Hepatocyte (in vitro differentiated cells): ENCODE measurements at regions not wholly inside any gene's neighbourhood (a gene's known extent, or its start where the extent isn't known, plus 50 kb on each side); places are given as distances from the start of the nearest gene placed in this dataset.

ENCODE experiments used
- EZH2 ChIP-seq: fragments of 200-600 bp; sonication (generic); IDR thresholded peaks from 2 replicates; pipeline ENCODE4 v1.6.1; 2016; ENCODE audit warnings: antibody characterized with exemption, mild to moderate bottlenecking, borderline replicate concordance
- EZH2phosphoT487 ChIP-seq: fragments of 200-600 bp; sonication (generic); IDR thresholded peaks from one replicate; pipeline ENCODE4 v1.6.1; 2018; ENCODE audit warnings: antibody characterized with exemption, mild to moderate bottlenecking, low read depth, moderate library complexity; ENCODE audit not compliant: unreplicated experiment, severe bottlenecking
- TF ChIP-seq, protein P1 (sequence below): fragments of 200-600 bp; sonication (generic); IDR thresholded peaks from 2 replicates; pipeline ENCODE4 v1.5.1; 2016; ENCODE audit warnings: antibody characterized with exemption, mild to moderate bottlenecking; ENCODE audit not compliant: poor library complexity

- no peak for TF ChIP-seq EZH2
- no peak for TF ChIP-seq EZH2phosphoT487
- TF ChIP-seq, protein P1, sequence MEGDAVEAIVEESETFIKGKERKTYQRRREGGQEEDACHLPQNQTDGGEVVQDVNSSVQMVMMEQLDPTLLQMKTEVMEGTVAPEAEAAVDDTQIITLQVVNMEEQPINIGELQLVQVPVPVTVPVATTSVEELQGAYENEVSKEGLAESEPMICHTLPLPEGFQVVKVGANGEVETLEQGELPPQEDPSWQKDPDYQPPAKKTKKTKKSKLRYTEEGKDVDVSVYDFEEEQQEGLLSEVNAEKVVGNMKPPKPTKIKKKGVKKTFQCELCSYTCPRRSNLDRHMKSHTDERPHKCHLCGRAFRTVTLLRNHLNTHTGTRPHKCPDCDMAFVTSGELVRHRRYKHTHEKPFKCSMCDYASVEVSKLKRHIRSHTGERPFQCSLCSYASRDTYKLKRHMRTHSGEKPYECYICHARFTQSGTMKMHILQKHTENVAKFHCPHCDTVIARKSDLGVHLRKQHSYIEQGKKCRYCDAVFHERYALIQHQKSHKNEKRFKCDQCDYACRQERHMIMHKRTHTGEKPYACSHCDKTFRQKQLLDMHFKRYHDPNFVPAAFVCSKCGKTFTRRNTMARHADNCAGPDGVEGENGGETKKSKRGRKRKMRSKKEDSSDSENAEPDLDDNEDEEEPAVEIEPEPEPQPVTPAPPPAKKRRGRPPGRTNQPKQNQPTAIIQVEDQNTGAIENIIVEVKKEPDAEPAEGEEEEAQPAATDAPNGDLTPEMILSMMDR: no peak
These were observed 207.6 kb downstream of the BUB3 start for GRCh38 chr10:123361832-123362231.
